ENCODE measurements at regions not wholly inside any gene's neighbourhood (a gene's known extent, or its start where the extent isn't known, plus 50 kb on each side); places are given as distances from the start of the nearest gene placed in this dataset.

GRCh38 chr11:26027887-26028286 is 304.0 kb upstream of the ANO3 start:
- TF ChIP-seq CTCF (optimal IDR thresholded peaks at IDR 0.05 in 1 of 3, IDR thresholded peaks at IDR 0.05 in 1 of 3, conservative IDR thresholded peaks at IDR 0.05 in 1 of 3; ENCODE audit: extremely low read depth in 1 of 3, insufficient read depth in 2 of 3, low read length in 3 of 3) (no peak), EZH2 (IDR thresholded peaks at IDR 0.05; ENCODE audit: low read length) (no peak)

All from keratinocyte (primary cell).